ENCODE measurements at regions not wholly inside any gene's neighbourhood (a gene's known extent, or its start where the extent isn't known, plus 50 kb on each side); places are given as distances from the start of the nearest gene placed in this dataset.

- Histone ChIP-seq H3K9me3 (ENCODE audit: severe bottlenecking) (no peaks in the 10 kb centered on the region), H3K36me3 (ENCODE audit: low read depth) (no peaks in the 10 kb centered on the region), H3K27ac (ENCODE audit: poor library complexity, severe bottlenecking) (no peak overlapping the region), H3K4me1 (ENCODE audit: insufficient read depth, poor library complexity, severe bottlenecking) (no peaks in the 10 kb centered on the region), H3K27me3 (ENCODE audit: insufficient read depth, poor library complexity, severe bottlenecking) (no peaks in the 10 kb centered on the region), H3K4me3 (ENCODE audit: severe bottlenecking) (no peak overlapping the region)
- DNase-seq (ENCODE audit: low spot score) (no peak), ATAC-seq (ENCODE audit: low read depth) (no peak)
- TF ChIP-seq, protein P1, sequence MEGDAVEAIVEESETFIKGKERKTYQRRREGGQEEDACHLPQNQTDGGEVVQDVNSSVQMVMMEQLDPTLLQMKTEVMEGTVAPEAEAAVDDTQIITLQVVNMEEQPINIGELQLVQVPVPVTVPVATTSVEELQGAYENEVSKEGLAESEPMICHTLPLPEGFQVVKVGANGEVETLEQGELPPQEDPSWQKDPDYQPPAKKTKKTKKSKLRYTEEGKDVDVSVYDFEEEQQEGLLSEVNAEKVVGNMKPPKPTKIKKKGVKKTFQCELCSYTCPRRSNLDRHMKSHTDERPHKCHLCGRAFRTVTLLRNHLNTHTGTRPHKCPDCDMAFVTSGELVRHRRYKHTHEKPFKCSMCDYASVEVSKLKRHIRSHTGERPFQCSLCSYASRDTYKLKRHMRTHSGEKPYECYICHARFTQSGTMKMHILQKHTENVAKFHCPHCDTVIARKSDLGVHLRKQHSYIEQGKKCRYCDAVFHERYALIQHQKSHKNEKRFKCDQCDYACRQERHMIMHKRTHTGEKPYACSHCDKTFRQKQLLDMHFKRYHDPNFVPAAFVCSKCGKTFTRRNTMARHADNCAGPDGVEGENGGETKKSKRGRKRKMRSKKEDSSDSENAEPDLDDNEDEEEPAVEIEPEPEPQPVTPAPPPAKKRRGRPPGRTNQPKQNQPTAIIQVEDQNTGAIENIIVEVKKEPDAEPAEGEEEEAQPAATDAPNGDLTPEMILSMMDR (IDR thresholded peaks at IDR 0.05; ENCODE audit: poor library complexity, severe bottlenecking), result no peak
These were observed 96.1 kb downstream of the PDGFA start for GRCh38 chr7:423312-424260.

- Histone ChIP-seq H3K27ac (ENCODE audit: poor library complexity, severe bottlenecking) (no peak overlapping the region), H3K36me3 (ENCODE audit: low read depth) (no peaks in the 10 kb centered on the region), H3K9me3 (ENCODE audit: severe bottlenecking) (no peaks in the 10 kb centered on the region), H3K27me3 (ENCODE audit: insufficient read depth, poor library complexity, severe bottlenecking) (no peaks in the 10 kb centered on the region), H3K4me1 (ENCODE audit: insufficient read depth, poor library complexity, severe bottlenecking) (no peaks in the 10 kb centered on the region), H3K4me3 (ENCODE audit: severe bottlenecking) (no peak overlapping the region)
- DNase-seq (ENCODE audit: low spot score), result no peak
- TF ChIP-seq, protein P1 (IDR thresholded peaks at IDR 0.05; ENCODE audit: poor library complexity, severe bottlenecking), result no peak
- ATAC-seq (ENCODE audit: low read depth), result no peak
These were observed 95.2 kb downstream of the PDGFA start for GRCh38 chr7:424301-424935.

GRCh38 chr7:424961-425793, 94.5 kb downstream of the PDGFA start:
- TF ChIP-seq, protein P1 (IDR thresholded peaks at IDR 0.05; ENCODE audit: poor library complexity, severe bottlenecking), result no peak
- Histone ChIP-seq H3K36me3 (ENCODE audit: low read depth) (no peaks in the 10 kb centered on the region), H3K4me1 (ENCODE audit: insufficient read depth, poor library complexity, severe bottlenecking) (no peaks in the 10 kb centered on the region), H3K9me3 (ENCODE audit: severe bottlenecking) (no peaks in the 10 kb centered on the region), H3K27me3 (ENCODE audit: insufficient read depth, poor library complexity, severe bottlenecking) (no peaks in the 10 kb centered on the region), H3K27ac (ENCODE audit: poor library complexity, severe bottlenecking) (no peak overlapping the region), H3K4me3 (ENCODE audit: severe bottlenecking) (no peak overlapping the region)
- DNase-seq (ENCODE audit: low spot score) (no peak), ATAC-seq (ENCODE audit: low read depth) (no peak)

DNA sequence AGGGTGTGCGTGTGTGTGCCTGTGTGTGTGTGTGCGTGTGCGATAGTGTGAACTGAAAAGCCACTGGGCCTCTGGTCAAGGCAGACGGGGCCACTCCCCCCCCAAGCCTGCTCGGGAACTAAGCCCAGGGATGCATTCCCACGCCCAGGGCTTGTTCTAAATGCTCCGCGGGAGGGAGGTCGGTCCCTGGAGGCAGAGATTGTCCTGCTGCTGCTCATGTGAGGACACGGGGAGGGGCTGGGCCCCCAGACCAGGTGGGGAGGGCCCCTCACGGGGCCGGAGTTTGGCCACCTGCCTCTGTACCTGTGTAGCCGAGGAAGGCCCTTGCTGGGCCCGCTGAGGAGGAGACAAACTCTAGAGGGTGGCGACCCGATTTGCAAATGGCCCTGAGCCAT, 93.9 kb downstream of the PDGFA start:
- no peaks in the 10 kb centered on the region for H3K27me3 ChIP-seq (ENCODE audit: insufficient read depth, poor library complexity, severe bottlenecking)
- H3K4me3 ChIP-seq (ENCODE audit: severe bottlenecking), result no peak overlapping the region
- H3K27ac ChIP-seq (ENCODE audit: poor library complexity, severe bottlenecking), result no peak overlapping the region
- ATAC-seq (ENCODE audit: low read depth) (no peak), DNase-seq (ENCODE audit: low spot score) (no peak)
- H3K36me3 ChIP-seq (ENCODE audit: low read depth), result no peaks in the 10 kb centered on the region
- TF ChIP-seq, protein P1 (IDR thresholded peaks at IDR 0.05; ENCODE audit: poor library complexity, severe bottlenecking), result no peak
- no peaks in the 10 kb centered on the region for H3K4me1 ChIP-seq (ENCODE audit: insufficient read depth, poor library complexity, severe bottlenecking)
- H3K9me3 ChIP-seq (ENCODE audit: severe bottlenecking), result no peaks in the 10 kb centered on the region
